Skeletal muscle satellite cell (primary cell): ENCODE measurements at regions not wholly inside any gene's neighbourhood (a gene's known extent, or its start where the extent isn't known, plus 50 kb on each side); places are given as distances from the start of the nearest gene placed in this dataset.
"Not testable (repeated sequence)": the region's sequence is repeated elsewhere in the genome, so short reads cannot be mapped to it uniquely, and the experiment has no call there.

ENCODE experiments used
- H3K27me3 ChIP-seq: 2 replicates; pipeline ENCODE4 v1.7.0; 2013; ENCODE audit warnings: low read length; ENCODE audit not compliant: control insufficient read depth, insufficient read depth
- H3K36me3 ChIP-seq: 2 replicates; pipeline ENCODE4 v1.7.0; 2013; ENCODE audit warnings: mild to moderate bottlenecking, control low read depth, low read length; ENCODE audit not compliant: insufficient read depth
- H3K4me1 ChIP-seq: 2 replicates; pipeline ENCODE4 v1.7.0; 2013; ENCODE audit warnings: low read length; ENCODE audit not compliant: control insufficient read depth, insufficient read depth
- H3K4me2 ChIP-seq: 2 replicates; pipeline ENCODE4 v1.7.0; 2013; ENCODE audit warnings: mild to moderate bottlenecking, low read length
- H3K4me3 ChIP-seq: 2 replicates; pipeline ENCODE4 v1.7.0; 2013; ENCODE audit warnings: low read length
- H3K9ac ChIP-seq: 2 replicates; pipeline ENCODE4 v1.7.0; 2013; ENCODE audit warnings: mild to moderate bottlenecking, low read depth, low read length, moderate library complexity
- H3K9me3 ChIP-seq: replicated peaks from 2 replicates; pipeline ENCODE4 v1.7.0; 2013; ENCODE audit warnings: mild to moderate bottlenecking, control low read depth, low read length

DNA sequence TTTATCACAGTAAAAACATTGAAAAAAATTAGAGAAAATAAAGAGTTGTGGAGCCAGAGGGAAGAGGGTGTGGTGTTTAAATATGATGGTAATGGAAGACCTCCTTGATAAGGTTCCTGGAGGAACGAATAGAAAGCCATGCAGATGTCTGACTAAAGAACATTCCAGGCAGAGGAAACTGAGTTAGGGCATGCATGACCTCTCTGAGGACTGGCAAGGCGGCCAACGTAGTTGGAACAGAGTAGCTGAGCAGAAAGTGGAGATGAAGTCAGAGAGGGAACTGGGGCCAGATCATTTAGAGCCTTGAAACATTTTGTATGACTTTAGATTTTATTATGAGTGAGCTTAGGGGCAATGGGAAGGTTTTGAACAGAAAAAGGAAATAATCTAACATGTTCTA lies 377.5 kb downstream of the HLX start:
- no peak overlapping the region for H3K9ac ChIP-seq
- no peaks in the 10 kb centered on the region for H3K9me3 ChIP-seq
- H3K4me2 ChIP-seq = no peak overlapping the region
- no peaks in the 10 kb centered on the region for H3K36me3 ChIP-seq
- H3K4me3 ChIP-seq = no peak overlapping the region
- no peaks in the 10 kb centered on the region for H3K27me3 ChIP-seq
- no peaks in the 10 kb centered on the region for H3K4me1 ChIP-seq

DNA sequence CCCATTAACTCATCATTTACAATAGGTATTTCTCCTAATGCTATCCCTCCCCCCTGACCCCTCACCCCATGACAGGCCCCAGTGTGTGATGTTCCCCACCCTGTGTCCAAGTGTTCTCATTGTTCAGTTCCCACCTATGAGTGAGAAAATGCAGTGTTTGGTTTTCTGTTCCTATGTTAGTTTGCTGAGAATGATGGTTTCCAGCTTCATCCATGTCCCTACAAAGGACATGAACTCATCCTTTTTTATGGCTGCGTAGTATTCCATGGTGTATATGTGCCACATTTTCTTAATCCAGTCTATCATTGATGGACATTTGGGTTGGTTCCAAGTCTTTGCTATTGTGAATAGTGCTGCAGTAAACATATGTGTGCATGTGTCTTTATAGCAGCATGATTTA lies 378.3 kb downstream of the HLX start:
- not testable (repeated sequence) for H3K4me2 ChIP-seq, H3K36me3 ChIP-seq, H3K9me3 ChIP-seq, H3K4me3 ChIP-seq, H3K27me3 ChIP-seq, H3K9ac ChIP-seq, H3K4me1 ChIP-seq

DNA sequence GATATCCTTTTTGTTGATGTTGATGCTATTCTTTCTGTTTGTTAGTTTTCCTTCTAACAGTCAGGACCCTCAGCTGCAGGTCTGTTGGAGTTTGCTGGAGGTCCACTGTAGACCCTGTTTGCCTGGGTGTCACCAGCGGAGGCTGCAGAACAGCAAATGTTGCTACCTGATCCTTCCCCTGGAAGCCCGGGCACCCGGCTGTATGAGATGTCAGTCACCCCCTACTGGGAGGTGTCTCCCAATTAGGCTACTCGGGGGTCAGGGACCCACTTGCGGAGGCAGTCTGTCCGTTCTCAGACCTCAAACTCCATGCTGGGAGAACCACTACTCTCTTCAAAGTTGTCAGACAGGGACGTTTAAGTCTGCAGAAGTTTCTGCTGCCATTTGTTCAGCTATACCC lies 383.4 kb downstream of the HLX start:
- not testable (repeated sequence) for H3K9me3 ChIP-seq, H3K36me3 ChIP-seq, H3K27me3 ChIP-seq, H3K4me3 ChIP-seq, H3K9ac ChIP-seq, H3K4me2 ChIP-seq
- H3K4me1 ChIP-seq = peaks cover 11% of the 10 kb centered on the region

- no peaks in the 10 kb centered on the region for H3K36me3 ChIP-seq
- H3K4me2 ChIP-seq = peak overlapping the region; percentile 8
- no peak overlapping the region for H3K4me3 ChIP-seq
- no peaks in the 10 kb centered on the region for H3K27me3 ChIP-seq
- peaks cover 20% of the 10 kb centered on the region for H3K4me1 ChIP-seq
- no peaks in the 10 kb centered on the region for H3K9me3 ChIP-seq
- peak overlapping the region; percentile 34 for H3K9ac ChIP-seq
Measured at GRCh38 chr1:221263831-221264767, 384.9 kb downstream of the HLX start.

DNA sequence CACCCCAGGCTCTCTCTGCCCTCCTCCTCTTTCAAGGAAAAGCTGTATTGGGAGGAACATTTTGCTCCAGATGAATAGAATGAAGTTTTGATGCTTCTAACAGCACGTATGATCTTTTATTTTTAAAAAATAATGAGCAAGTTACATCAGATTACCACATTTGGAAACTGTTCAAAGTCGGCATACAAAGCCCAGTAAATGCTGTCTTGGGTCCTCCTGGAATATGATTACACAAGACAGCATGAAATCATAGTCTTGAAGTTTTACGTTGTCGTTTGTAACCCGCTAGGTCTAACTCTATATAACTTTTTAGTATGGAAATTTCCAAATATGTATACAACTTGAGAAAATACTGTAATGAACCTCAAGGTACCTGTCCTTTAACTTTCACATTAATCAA lies 385.6 kb downstream of the HLX start:
- Histone ChIP-seq H3K4me1 (peaks cover 20% of the 10 kb centered on the region), H3K9me3 (no peaks in the 10 kb centered on the region), H3K36me3 (no peaks in the 10 kb centered on the region), H3K4me2 (no peak overlapping the region), H3K27me3 (no peaks in the 10 kb centered on the region), H3K9ac (no peak overlapping the region), H3K4me3 (no peak overlapping the region)

DNA sequence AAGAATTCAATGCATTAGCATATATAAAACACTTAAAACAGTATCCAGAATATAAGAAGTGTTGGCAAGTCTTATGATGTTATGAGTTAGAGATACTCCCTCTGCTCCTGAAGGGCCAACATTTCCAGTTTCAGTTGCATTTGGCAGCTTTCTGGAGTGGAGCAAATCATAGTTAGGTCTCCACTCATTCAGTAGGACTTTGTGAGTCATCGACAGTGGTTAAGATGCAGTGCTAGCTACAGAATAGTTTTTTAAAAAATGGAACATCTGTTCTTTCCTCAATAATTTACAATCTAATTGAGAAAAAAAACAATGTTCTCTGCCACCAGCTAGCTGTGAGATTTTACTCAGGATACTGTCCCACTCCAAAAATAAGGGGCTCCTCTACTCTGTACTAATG lies 389.1 kb downstream of the HLX start:
- H3K4me3 ChIP-seq = no peak overlapping the region

GRCh38 chr1:221271701-221272100 lies 392.5 kb downstream of the HLX start:
- no peaks in the 10 kb centered on the region for H3K9me3 ChIP-seq
- H3K36me3 ChIP-seq = no peaks in the 10 kb centered on the region
- H3K27me3 ChIP-seq = no peaks in the 10 kb centered on the region
- no peak overlapping the region for H3K4me3 ChIP-seq
- no peak overlapping the region for H3K9ac ChIP-seq
- no peak overlapping the region for H3K4me2 ChIP-seq
- H3K4me1 ChIP-seq = peaks cover 10% of the 10 kb centered on the region

More for the DNA sequence above, 389.1 kb downstream of the HLX start:
- Histone ChIP-seq H3K27me3 (no peaks in the 10 kb centered on the region), H3K36me3 (no peaks in the 10 kb centered on the region), H3K9me3 (no peaks in the 10 kb centered on the region), H3K9ac (no peak overlapping the region), H3K4me2 (no peak overlapping the region), H3K4me1 (peaks cover 20% of the 10 kb centered on the region)

DNA sequence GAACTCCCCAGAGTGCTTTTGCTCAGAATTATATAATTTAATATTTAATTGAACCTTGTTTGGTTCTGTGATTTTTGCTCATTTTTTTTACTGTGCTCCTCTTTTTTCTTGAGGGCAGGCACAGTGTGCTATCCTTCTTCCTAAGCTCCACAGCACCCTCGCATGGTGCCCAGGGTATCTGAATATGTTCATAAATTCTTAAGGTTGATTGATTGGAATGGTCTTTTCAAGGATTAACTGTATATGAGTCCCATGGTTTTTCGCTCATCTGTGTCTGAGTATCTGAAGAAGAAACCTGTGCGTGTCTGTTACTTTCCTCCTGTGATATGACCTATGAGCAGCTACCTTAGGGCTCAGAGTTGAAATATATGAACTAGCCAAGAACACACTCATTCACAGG lies 393.7 kb downstream of the HLX start:
- no peaks in the 10 kb centered on the region for H3K27me3 ChIP-seq
- H3K4me3 ChIP-seq = no peak overlapping the region
- H3K9ac ChIP-seq = no peak overlapping the region
- no peaks in the 10 kb centered on the region for H3K36me3 ChIP-seq
- H3K4me1 ChIP-seq = peaks cover 6% of the 10 kb centered on the region
- no peaks in the 10 kb centered on the region for H3K9me3 ChIP-seq
- H3K4me2 ChIP-seq = no peak overlapping the region

- Histone ChIP-seq H3K4me3 (no peak overlapping the region), H3K36me3 (no peaks in the 10 kb centered on the region), H3K9me3 (no peaks in the 10 kb centered on the region), H3K4me2 (no peak overlapping the region), H3K9ac (no peak overlapping the region), H3K4me1 (no peaks in the 10 kb centered on the region), H3K27me3 (no peaks in the 10 kb centered on the region)
Measured at GRCh38 chr1:221274373-221274772, 395.1 kb downstream of the HLX start.

- Histone ChIP-seq H3K4me2 (no peak overlapping the region), H3K4me1 (no peaks in the 10 kb centered on the region), H3K36me3 (no peaks in the 10 kb centered on the region), H3K4me3 (no peak overlapping the region), H3K27me3 (no peaks in the 10 kb centered on the region), H3K9ac (no peak overlapping the region), H3K9me3 (no peaks in the 10 kb centered on the region)
Measured at GRCh38 chr1:221276896-221277409, 397.7 kb downstream of the HLX start.

DNA sequence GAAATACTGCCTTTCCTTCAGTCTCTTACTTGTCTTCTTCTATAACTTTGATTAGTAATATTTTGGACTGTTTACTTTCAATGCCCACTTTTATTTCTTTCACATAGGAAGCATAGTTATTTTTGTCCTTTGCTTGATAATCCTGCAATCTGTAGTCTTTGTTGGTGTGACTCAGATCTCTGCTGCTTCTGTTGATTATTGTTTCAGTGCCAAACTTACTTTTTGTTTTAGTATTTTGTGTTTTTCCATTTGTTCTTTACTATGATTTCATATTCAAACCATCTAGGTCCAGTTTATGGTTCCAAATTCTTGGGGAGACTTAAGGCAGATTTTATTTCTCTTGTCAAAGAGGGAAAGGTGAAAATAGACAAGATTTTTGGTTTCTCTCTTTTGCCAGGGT lies 399.9 kb downstream of the HLX start:
- H3K9me3 ChIP-seq = no peaks in the 10 kb centered on the region
- H3K9ac ChIP-seq = no peak overlapping the region
- H3K27me3 ChIP-seq = no peaks in the 10 kb centered on the region
- no peak overlapping the region for H3K4me2 ChIP-seq
- H3K4me3 ChIP-seq = no peak overlapping the region
- H3K36me3 ChIP-seq = no peaks in the 10 kb centered on the region
- peaks cover 14% of the 10 kb centered on the region for H3K4me1 ChIP-seq

- Histone ChIP-seq H3K4me2 (peak overlapping the region; percentile 18), H3K27me3 (no peaks in the 10 kb centered on the region), H3K4me3 (no peak overlapping the region), H3K9ac (no peak overlapping the region), H3K9me3 (no peaks in the 10 kb centered on the region), H3K4me1 (peaks cover 19% of the 10 kb centered on the region), H3K36me3 (no peaks in the 10 kb centered on the region)
Measured at GRCh38 chr1:221283532-221283931, 404.3 kb downstream of the HLX start.
